HEK293 (cell line): ENCODE measurements at regions not wholly inside any gene's neighbourhood (a gene's known extent, or its start where the extent isn't known, plus 50 kb on each side); places are given as distances from the start of the nearest gene placed in this dataset.

Experiments used
- CTCF ChIA-PET: fragments of 350-600 bp; formaldehyde crosslinking; extraction: SDS; loops from one replicate; lab custom pipeline; 2021; ENCODE audit warnings: antibody characterized with exemption; lab: Yijun Ruan, JAX
- POLR2A ChIA-PET: fragments of 300-600 bp; formaldehyde crosslinking; extraction: SDS; loops from one replicate; lab custom pipeline; 2020; ENCODE audit warnings: antibody characterized with exemption, inconsistent platforms; lab: Yijun Ruan, JAX
- H3K27ac ChIP-seq: fragments of 200-500 bp; sonication (Bioruptor generic); 2 replicates; pipeline ENCODE4 v1.5.1; 2014; ENCODE audit warnings: low read depth, low read length, control low read depth, inconsistent platforms; ENCODE audit errors: extremely low read depth
- H3K36me3 ChIP-seq, 2 experiments: fragments of 200-500 bp in 1 of 2; sonication (Bioruptor generic) in 1 of 2; 1 replicate in 1 of 2; 2 replicates in 1 of 2; pipeline ENCODE4 v1.5.1; 2014 to 2017; ENCODE audit warnings: inconsistent platforms in 2 of 2, low read length in 2 of 2; ENCODE audit not compliant: control insufficient read depth in 2 of 2, insufficient read depth in 1 of 2
- H3K4me1 ChIP-seq: fragments of 200-500 bp; sonication (Bioruptor generic); 2 replicates; pipeline ENCODE4 v1.5.1; 2014; ENCODE audit warnings: mild to moderate bottlenecking, low read length, inconsistent platforms; ENCODE audit not compliant: control insufficient read depth, insufficient read depth
- H3K4me3 ChIP-seq: 2 replicates; pipeline ENCODE4 v1.5.1; 2011; ENCODE audit warnings: low read depth, mild to moderate bottlenecking, control low read depth, low read length, moderate library complexity
- H3K9me3 ChIP-seq: fragments of 200-500 bp; sonication (Bioruptor generic); 2 replicates; pipeline ENCODE4 v1.5.1; 2014; ENCODE audit warnings: low read depth, low read length, inconsistent platforms; ENCODE audit not compliant: control insufficient read depth, insufficient read depth
- BCL11B ChIP-seq: fragments of 450-650 bp; formaldehyde crosslinking; IDR thresholded peaks from 2 replicates; pipeline ENCODE4 v1.5.1; 2016; ENCODE audit warnings: low read depth, missing biosample characterization, missing genetic modification characterization
- GLIS2 ChIP-seq: fragments of 450-650 bp; formaldehyde crosslinking; IDR thresholded peaks from 2 replicates; pipeline ENCODE4 v1.5.1; 2016; ENCODE audit warnings: missing biosample characterization, missing genetic modification characterization
- KLF10 ChIP-seq: fragments of 450-650 bp; IDR thresholded peaks from 2 replicates; pipeline ENCODE4 v1.5.1; 2018; ENCODE audit warnings: missing biosample characterization, mild to moderate bottlenecking, missing genetic modification characterization
- MZF1 ChIP-seq: fragments of 450-650 bp; formaldehyde crosslinking; IDR thresholded peaks from 2 replicates; pipeline ENCODE4 v1.5.1; 2017; ENCODE audit warnings: missing biosample characterization, missing genetic modification characterization, borderline replicate concordance
- PRDM4 ChIP-seq: fragments of 450-650 bp; formaldehyde crosslinking; IDR thresholded peaks from 2 replicates; pipeline ENCODE4 v1.5.1; 2017; ENCODE audit warnings: missing biosample characterization, missing genetic modification characterization
- REPIN1 ChIP-seq: fragments of 450-650 bp; formaldehyde crosslinking; IDR thresholded peaks from 2 replicates; pipeline ENCODE4 v1.5.1; 2017; ENCODE audit warnings: missing biosample characterization, missing genetic modification characterization, low read depth
- SCRT2 ChIP-seq: fragments of 450-650 bp; formaldehyde crosslinking; IDR thresholded peaks from 2 replicates; pipeline ENCODE4 v1.5.1; 2016; ENCODE audit warnings: missing biosample characterization, missing genetic modification characterization
- ZBTB11 ChIP-seq: fragments of 450-650 bp; formaldehyde crosslinking; conservative IDR thresholded peaks from 2 replicates; pipeline ENCODE4 v1.5.1; 2016; ENCODE audit warnings: low read depth, missing biosample characterization, missing genetic modification characterization
- ZBTB8A ChIP-seq: fragments of 450-650 bp; formaldehyde crosslinking; IDR thresholded peaks from 2 replicates; pipeline ENCODE4 v1.5.1; 2016; ENCODE audit warnings: missing biosample characterization, missing genetic modification characterization
- ZFP69B ChIP-seq: fragments of 450-650 bp; formaldehyde crosslinking; IDR thresholded peaks from 2 replicates; pipeline ENCODE4 v1.5.1; 2016; ENCODE audit warnings: missing biosample characterization, missing genetic modification characterization
- ZNF114 ChIP-seq: fragments of 450-650 bp; formaldehyde crosslinking; IDR thresholded peaks from 2 replicates; pipeline ENCODE4 v1.5.0; 2017; ENCODE audit warnings: missing biosample characterization, missing genetic modification characterization
- ZNF133 ChIP-seq: fragments of 450-650 bp; formaldehyde crosslinking; IDR thresholded peaks from 2 replicates; pipeline ENCODE4 v1.5.1; 2016; ENCODE audit warnings: missing biosample characterization, missing genetic modification characterization
- ZNF155 ChIP-seq: fragments of 450-650 bp; formaldehyde crosslinking; IDR thresholded peaks from 2 replicates; pipeline ENCODE4 v1.5.1; 2016; ENCODE audit warnings: missing biosample characterization, missing genetic modification characterization
- ZNF175 ChIP-seq: fragments of 450-650 bp; formaldehyde crosslinking; IDR thresholded peaks from 2 replicates; pipeline ENCODE4 v1.5.1; 2016; ENCODE audit warnings: missing biosample characterization, missing genetic modification characterization
- ZNF211 ChIP-seq: fragments of 450-650 bp; formaldehyde crosslinking; IDR thresholded peaks from 2 replicates; pipeline ENCODE4 v1.5.1; 2016; ENCODE audit warnings: low read depth, missing biosample characterization, missing genetic modification characterization
- ZNF223 ChIP-seq: fragments of 450-650 bp; formaldehyde crosslinking; IDR thresholded peaks from 2 replicates; pipeline ENCODE4 v1.5.1; 2016; ENCODE audit warnings: missing biosample characterization, missing genetic modification characterization
- ZNF311 ChIP-seq: fragments of 450-650 bp; formaldehyde crosslinking; IDR thresholded peaks from 2 replicates; pipeline ENCODE4 v1.5.1; 2017; ENCODE audit warnings: missing biosample characterization, missing genetic modification characterization, borderline replicate concordance
- ZNF335 ChIP-seq: fragments of 450-650 bp; formaldehyde crosslinking; conservative IDR thresholded peaks from 2 replicates; pipeline ENCODE4 v1.5.1; 2016; ENCODE audit warnings: missing biosample characterization, missing genetic modification characterization
- ZNF398 ChIP-seq: fragments of 450-650 bp; formaldehyde crosslinking; IDR thresholded peaks from 2 replicates; pipeline ENCODE4 v1.5.1; 2017; ENCODE audit warnings: missing biosample characterization, missing genetic modification characterization
- ZNF510 ChIP-seq: fragments of 450-650 bp; formaldehyde crosslinking; IDR thresholded peaks from 2 replicates; pipeline ENCODE4 v1.5.1; 2018; ENCODE audit warnings: mild to moderate bottlenecking, missing genetic modification characterization, missing biosample characterization; ENCODE audit not compliant: insufficient replicate concordance
- ZNF530 ChIP-seq: fragments of 450-650 bp; formaldehyde crosslinking; IDR thresholded peaks from 2 replicates; pipeline ENCODE4 v1.5.1; 2016; ENCODE audit warnings: low read depth, missing biosample characterization, missing genetic modification characterization
- ZNF580 ChIP-seq: fragments of 450-650 bp; formaldehyde crosslinking; IDR thresholded peaks from 2 replicates; pipeline ENCODE4 v1.5.1; 2016; ENCODE audit warnings: missing biosample characterization, missing genetic modification characterization
- ZNF596 ChIP-seq: fragments of 450-650 bp; IDR thresholded peaks from 2 replicates; pipeline ENCODE4 v1.5.0; 2018; ENCODE audit warnings: missing biosample characterization, mild to moderate bottlenecking, missing genetic modification characterization, moderate library complexity
- ZNF776 ChIP-seq: fragments of 450-650 bp; formaldehyde crosslinking; IDR thresholded peaks from 2 replicates; pipeline ENCODE4 v1.5.0; 2017; ENCODE audit warnings: missing biosample characterization, missing genetic modification characterization, borderline replicate concordance
- ZSCAN16 ChIP-seq: fragments of 450-650 bp; formaldehyde crosslinking; IDR thresholded peaks from 2 replicates; pipeline ENCODE4 v1.5.1; 2016; ENCODE audit warnings: missing biosample characterization, missing genetic modification characterization

- Histone ChIP-seq H3K4me3 (no peak overlapping the region), H3K4me1 (no peaks in the 10 kb centered on the region), H3K9me3 (no peaks in the 10 kb centered on the region), H3K27ac (no peak overlapping the region), H3K36me3 (no peaks in the 10 kb centered on the region)
- CTCF ChIA-PET = no interaction called here
- POLR2A ChIA-PET = no interaction called here
- no peak for TF ChIP-seq ZNF133 (tag by site-specific recombination)
- no peak for TF ChIP-seq SCRT2
- no peak for TF ChIP-seq PRDM4 (tag by site-specific recombination)
- TF ChIP-seq ZBTB11 (tag by site-specific recombination) = no peak
- TF ChIP-seq ZNF311 (tag by site-specific recombination) = no peak
- TF ChIP-seq ZNF114 (tag by site-specific recombination) = no peak
- no peak for TF ChIP-seq KLF10
These were observed 106.1 kb upstream of the FRMD4B start for GRCh38 chr3:69491975-69492374.

- Histone ChIP-seq H3K4me3 (no peak overlapping the region), H3K9me3 (no peaks in the 10 kb centered on the region), H3K27ac (no peak overlapping the region), H3K4me1 (no peaks in the 10 kb centered on the region), H3K36me3 (no peaks in the 10 kb centered on the region)
- ChIA-PET CTCF (interaction anchor here (0.6 kb wide), 1 partner anchor 139 kb away, joined by 4 read pairs; no protein-coding TSS in a partner anchor), POLR2A (no interaction called here)
- TF ChIP-seq ZNF776 (tag by site-specific recombination) (no peak), GLIS2 (tag by site-specific recombination) (no peak), ZNF510 (tag by site-specific recombination) (no peak), REPIN1 (tag by site-specific recombination) (no peak), ZSCAN16 (tag by site-specific recombination) (no peak), ZNF596 (no peak), ZBTB8A (tag by site-specific recombination) (no peak), ZNF335 (tag by site-specific recombination) (no peak), ZNF580 (tag by site-specific recombination) (no peak), ZNF398 (tag by site-specific recombination) (no peak), ZNF211 (tag by site-specific recombination) (no peak), MZF1 (tag by site-specific recombination) (no peak), ZNF155 (tag by site-specific recombination) (no peak), ZNF223 (tag by site-specific recombination) (no peak), ZBTB11 (tag by site-specific recombination) (no peak), ZNF175 (tag by site-specific recombination) (no peak), ZFP69B (no peak), ZNF530 (no peak), BCL11B (tag by site-specific recombination) (no peak)
These were observed 105.1 kb upstream of the FRMD4B start for GRCh38 chr3:69490971-69491370.
